ENCODE measurements at regions not wholly inside any gene's neighbourhood (a gene's known extent, or its start where the extent isn't known, plus 50 kb on each side); places are given as distances from the start of the nearest gene placed in this dataset.

DNA sequence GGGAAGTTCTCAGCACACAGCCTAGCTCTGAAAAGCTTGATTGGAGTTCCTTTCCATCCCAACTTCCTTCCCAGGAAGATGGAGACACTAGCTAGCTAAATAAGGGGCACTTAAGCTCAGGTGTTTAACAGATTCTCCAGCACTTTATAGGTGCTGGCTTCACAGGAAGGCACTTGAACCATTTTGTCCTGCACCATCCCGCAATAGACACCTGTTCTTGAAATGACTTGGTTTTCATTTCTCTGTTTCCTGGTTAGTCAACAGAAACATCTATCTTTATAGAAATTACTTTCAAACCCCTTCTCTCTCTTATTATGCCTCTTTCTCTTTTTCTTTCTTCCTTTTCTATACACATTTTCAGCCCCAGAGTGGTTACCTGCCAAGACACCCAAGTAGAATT, 409.9 kb upstream of the ZFHX3 start:
- TF ChIP-seq SNAI2 (CRISPR knock-in tag; IDR thresholded peaks at IDR 0.05) (no peak), ZNF8 (CRISPR knock-in tag; IDR thresholded peaks at IDR 0.05) (no peak), TCF4 (CRISPR knock-in tag; IDR thresholded peaks at IDR 0.05; ENCODE audit: borderline replicate concordance) (no peak)
- ATAC-seq: no peak

DNA sequence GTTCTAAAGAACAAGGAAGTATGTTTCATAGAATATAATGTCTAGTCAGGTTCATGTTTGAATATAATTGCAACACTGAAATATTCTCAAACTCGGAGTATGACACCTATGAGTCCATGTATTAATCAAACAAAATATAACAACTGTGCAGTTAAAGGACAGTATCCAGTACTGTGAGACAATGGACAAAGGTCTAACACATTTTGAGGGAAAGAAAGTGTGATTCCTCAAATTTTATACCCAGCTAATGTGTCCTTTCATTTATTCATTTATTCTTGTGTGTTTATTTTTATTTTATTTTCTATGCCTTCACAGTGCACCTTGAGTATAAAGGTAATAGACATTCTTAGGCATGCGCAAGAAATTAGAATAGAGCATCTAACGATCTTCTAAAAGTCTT, 401.0 kb upstream of the ZFHX3 start:
- ATAC-seq: no peak
- no peak for TF ChIP-seq TOX (CRISPR knock-in tag; IDR thresholded peaks at IDR 0.05; ENCODE audit: borderline replicate concordance)
- TF ChIP-seq TSHZ2 (CRISPR knock-in tag; IDR thresholded peaks at IDR 0.05): no peak
- TF ChIP-seq, protein P1, sequence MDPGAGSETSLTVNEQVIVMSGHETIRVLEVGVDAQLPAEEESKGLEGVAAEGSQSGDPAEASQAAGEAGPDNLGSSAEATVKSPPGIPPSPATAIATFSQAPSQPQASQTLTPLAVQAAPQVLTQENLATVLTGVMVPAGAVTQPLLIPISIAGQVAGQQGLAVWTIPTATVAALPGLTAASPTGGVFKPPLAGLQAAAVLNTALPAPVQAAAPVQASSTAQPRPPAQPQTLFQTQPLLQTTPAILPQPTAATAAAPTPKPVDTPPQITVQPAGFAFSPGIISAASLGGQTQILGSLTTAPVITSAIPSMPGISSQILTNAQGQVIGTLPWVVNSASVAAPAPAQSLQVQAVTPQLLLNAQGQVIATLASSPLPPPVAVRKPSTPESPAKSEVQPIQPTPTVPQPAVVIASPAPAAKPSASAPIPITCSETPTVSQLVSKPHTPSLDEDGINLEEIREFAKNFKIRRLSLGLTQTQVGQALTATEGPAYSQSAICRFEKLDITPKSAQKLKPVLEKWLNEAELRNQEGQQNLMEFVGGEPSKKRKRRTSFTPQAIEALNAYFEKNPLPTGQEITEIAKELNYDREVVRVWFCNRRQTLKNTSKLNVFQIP (CRISPR knock-in tag; IDR thresholded peaks at IDR 0.05; ENCODE audit: borderline replicate concordance, low read depth): no peak
- TF ChIP-seq CSDC2 (CRISPR knock-in tag; IDR thresholded peaks at IDR 0.05): no peak
- no peak for TF ChIP-seq ZNF70 (CRISPR knock-in tag; IDR thresholded peaks at IDR 0.05)
- no peak for TF ChIP-seq RARB (CRISPR knock-in tag; IDR thresholded peaks at IDR 0.05)
- TF ChIP-seq BACH2 (CRISPR knock-in tag; IDR thresholded peaks at IDR 0.05; ENCODE audit: borderline replicate concordance): no peak
- no peak for TF ChIP-seq ARNTL (CRISPR knock-in tag; IDR thresholded peaks at IDR 0.05; ENCODE audit: borderline replicate concordance, low read depth)
- no peak for TF ChIP-seq ESRRG (CRISPR knock-in tag; IDR thresholded peaks at IDR 0.05)
- TF ChIP-seq CREB5 (CRISPR knock-in tag; IDR thresholded peaks at IDR 0.05; ENCODE audit: low read depth): no peak
- TF ChIP-seq PATZ1 (CRISPR knock-in tag; IDR thresholded peaks at IDR 0.05; ENCODE audit: borderline replicate concordance): no peak
- TF ChIP-seq, protein P2, sequence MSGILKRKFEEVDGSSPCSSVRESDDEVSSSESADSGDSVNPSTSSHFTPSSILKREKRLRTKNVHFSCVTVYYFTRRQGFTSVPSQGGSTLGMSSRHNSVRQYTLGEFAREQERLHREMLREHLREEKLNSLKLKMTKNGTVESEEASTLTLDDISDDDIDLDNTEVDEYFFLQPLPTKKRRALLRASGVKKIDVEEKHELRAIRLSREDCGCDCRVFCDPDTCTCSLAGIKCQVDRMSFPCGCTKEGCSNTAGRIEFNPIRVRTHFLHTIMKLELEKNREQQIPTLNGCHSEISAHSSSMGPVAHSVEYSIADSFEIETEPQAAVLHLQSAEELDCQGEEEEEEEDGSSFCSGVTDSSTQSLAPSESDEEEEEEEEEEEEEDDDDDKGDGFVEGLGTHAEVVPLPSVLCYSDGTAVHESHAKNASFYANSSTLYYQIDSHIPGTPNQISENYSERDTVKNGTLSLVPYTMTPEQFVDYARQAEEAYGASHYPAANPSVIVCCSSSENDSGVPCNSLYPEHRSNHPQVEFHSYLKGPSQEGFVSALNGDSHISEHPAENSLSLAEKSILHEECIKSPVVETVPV (CRISPR knock-in tag; IDR thresholded peaks at IDR 0.05): no peak
- no peak for TF ChIP-seq ZFP3 (CRISPR knock-in tag; IDR thresholded peaks at IDR 0.05)
- no peak for TF ChIP-seq ZFP30 (CRISPR knock-in tag; IDR thresholded peaks at IDR 0.05)
- TF ChIP-seq TCF4 (CRISPR knock-in tag; IDR thresholded peaks at IDR 0.05; ENCODE audit: borderline replicate concordance): no peak
- no peak for TF ChIP-seq ZNF565 (CRISPR knock-in tag; conservative IDR thresholded peaks at IDR 0.05; ENCODE audit: low read depth)
- no peak for TF ChIP-seq SNAI2 (CRISPR knock-in tag; IDR thresholded peaks at IDR 0.05)
- no peak for TF ChIP-seq OSR1 (CRISPR knock-in tag; IDR thresholded peaks at IDR 0.05)
- TF ChIP-seq ZC3H10 (CRISPR knock-in tag; IDR thresholded peaks at IDR 0.05): no peak
- no peak for TF ChIP-seq GLIS3 (CRISPR knock-in tag; IDR thresholded peaks at IDR 0.05)

- TF ChIP-seq CSDC2 (CRISPR knock-in tag; IDR thresholded peaks at IDR 0.05): no peak
- TF ChIP-seq ZC3H10 (CRISPR knock-in tag; IDR thresholded peaks at IDR 0.05): no peak
Measured at GRCh38 chr16:73447846-73448245, 399.9 kb upstream of the ZFHX3 start.

DNA sequence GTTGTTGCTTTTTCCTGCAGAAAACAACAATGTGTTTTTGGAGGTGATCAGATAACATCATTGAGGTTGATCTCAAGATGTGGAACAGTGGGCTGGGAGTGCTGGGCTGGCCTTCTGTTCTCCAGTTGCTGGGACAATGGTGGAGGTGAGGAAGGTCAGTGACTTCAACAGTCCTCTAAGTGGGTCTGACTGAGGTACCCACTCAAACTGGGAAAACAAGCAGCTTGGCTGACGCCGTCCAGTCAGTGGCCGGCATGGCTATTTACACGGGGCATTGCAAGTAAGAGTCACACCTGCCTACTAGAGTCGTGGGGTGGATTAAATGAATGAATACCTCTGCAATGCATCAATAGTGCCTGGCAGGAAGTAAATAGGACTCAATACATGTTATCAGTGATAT, 386.7 kb upstream of the ZFHX3 start:
- no peak for ATAC-seq
- TF ChIP-seq PPARA (CRISPR knock-in tag; IDR thresholded peaks at IDR 0.05; ENCODE audit: borderline replicate concordance) (no peak), CSDC2 (CRISPR knock-in tag; IDR thresholded peaks at IDR 0.05) (no peak), TSHZ2 (CRISPR knock-in tag; IDR thresholded peaks at IDR 0.05) (no peak), TOX (CRISPR knock-in tag; IDR thresholded peaks at IDR 0.05; ENCODE audit: borderline replicate concordance) (no peak), BACH2 (CRISPR knock-in tag; IDR thresholded peaks at IDR 0.05; ENCODE audit: borderline replicate concordance) (no peak), ZNF565 (CRISPR knock-in tag; conservative IDR thresholded peaks at IDR 0.05; ENCODE audit: low read depth) (no peak)
- TF ChIP-seq, protein P2 (CRISPR knock-in tag; IDR thresholded peaks at IDR 0.05): no peak

More at GRCh38 chr16:73447846-73448245, 399.9 kb upstream of the ZFHX3 start:
- no peak for ATAC-seq

All from SK-N-SH treated with all-trans-retinoic acid at 6 μM for 48 hours (cell line).